ENCODE measurements at regions not wholly inside any gene's neighbourhood (a gene's known extent, or its start where the extent isn't known, plus 50 kb on each side); places are given as distances from the start of the nearest gene placed in this dataset.

GRCh38 chr5:58246461-58246944 lies 213.4 kb downstream of the PLK2 start:
- FAIRE-seq: no peak

- FAIRE-seq: no peak
Observed at GRCh38 chr5:58245476-58245840, 214.4 kb downstream of the PLK2 start.

- FAIRE-seq: no peak
Observed at GRCh38 chr5:58244819-58245475, 214.9 kb downstream of the PLK2 start.

GRCh38 chr5:58241389-58241788 lies 218.5 kb downstream of the PLK2 start:
- FAIRE-seq: no peak

- FAIRE-seq: no peak
Observed at GRCh38 chr5:58240322-58240721, 219.6 kb downstream of the PLK2 start.

- no peak for FAIRE-seq
Observed at GRCh38 chr5:58239731-58240130, 220.2 kb downstream of the PLK2 start.

GRCh38 chr5:58239045-58239444 lies 220.8 kb downstream of the PLK2 start:
- FAIRE-seq: no peak

- FAIRE-seq: no peak
Observed at GRCh38 chr5:58236498-58236897, 223.4 kb downstream of the PLK2 start.

- no peak for FAIRE-seq
Observed at GRCh38 chr5:58235299-58235698, 224.6 kb downstream of the PLK2 start.

GRCh38 chr5:58232130-58232529 lies 227.8 kb downstream of the PLK2 start:
- no peak for FAIRE-seq

- no peak for FAIRE-seq
Observed at GRCh38 chr5:58231041-58231440, 228.8 kb downstream of the PLK2 start.

- FAIRE-seq: no peak
Observed at GRCh38 chr5:58228896-58229295, 231.0 kb downstream of the PLK2 start.

- no peak for FAIRE-seq
Observed at GRCh38 chr5:58227858-58228257, 232.0 kb downstream of the PLK2 start.

GRCh38 chr5:58224661-58225060 lies 235.2 kb downstream of the PLK2 start:
- FAIRE-seq: no peak

- no peak for FAIRE-seq
Observed at GRCh38 chr5:58224221-58224620, 235.7 kb downstream of the PLK2 start.

GRCh38 chr5:58215364-58215763 lies 244.5 kb downstream of the PLK2 start:
- FAIRE-seq: no peak

- no peak for FAIRE-seq
Observed at GRCh38 chr5:58211441-58211840, 248.4 kb downstream of the PLK2 start.

GRCh38 chr5:58208674-58209073 lies 251.2 kb downstream of the PLK2 start:
- FAIRE-seq: no peak

- no peak for FAIRE-seq
Observed at GRCh38 chr5:58207076-58207475, 252.8 kb downstream of the PLK2 start.

GRCh38 chr5:58204966-58205365 lies 254.9 kb downstream of the PLK2 start:
- FAIRE-seq: no peak

- FAIRE-seq: no peak
Observed at GRCh38 chr5:58202941-58203444, 256.9 kb downstream of the PLK2 start.

- no peak for FAIRE-seq
Observed at GRCh38 chr5:58201922-58202648, 257.8 kb downstream of the PLK2 start.

- no peak for FAIRE-seq
Observed at GRCh38 chr5:58200451-58200850, 259.4 kb downstream of the PLK2 start.

GRCh38 chr5:58199087-58199486 lies 260.8 kb downstream of the PLK2 start:
- no peak for FAIRE-seq

Data from colon (tissue), 2 donors.